HG02571 (cell line): ENCODE measurements at regions not wholly inside any gene's neighbourhood (a gene's known extent, or its start where the extent isn't known, plus 50 kb on each side); places are given as distances from the start of the nearest gene placed in this dataset.
"Not testable (repeated sequence)": the region's sequence is repeated elsewhere in the genome, so short reads cannot be mapped to it uniquely, and the experiment has no call there.

Experiments
- ATAC-seq: cut with Tn5 transposase; IDR thresholded peaks from one replicate; pipeline ENCODE4 v1.9.1; 2021; ENCODE audit warnings: mild to moderate bottlenecking, moderate library complexity; ENCODE audit not compliant: unreplicated experiment

DNA sequence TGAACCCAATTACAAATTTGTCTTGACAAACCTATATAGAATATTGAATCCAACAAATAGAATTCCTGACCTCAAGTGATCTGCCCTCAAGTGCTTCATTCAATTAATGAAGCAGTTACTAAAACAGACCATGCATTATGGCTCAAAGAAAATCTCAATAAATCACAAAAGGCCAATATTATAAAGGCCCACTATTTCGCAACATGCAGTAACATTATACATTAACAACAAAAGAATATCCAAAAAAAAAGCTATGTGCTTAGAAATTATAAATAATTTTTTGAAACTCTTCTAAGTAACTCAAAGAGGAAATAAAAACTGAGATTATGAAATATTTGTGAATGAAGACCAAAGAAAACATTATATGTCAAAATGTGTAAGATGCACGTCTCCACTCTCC is 177.7 kb downstream of the ZNF674 start:
- no peak for ATAC-seq

- no peak for ATAC-seq
Measured at GRCh38 chrX:46366381-46367207, 178.6 kb downstream of the ZNF674 start.

DNA sequence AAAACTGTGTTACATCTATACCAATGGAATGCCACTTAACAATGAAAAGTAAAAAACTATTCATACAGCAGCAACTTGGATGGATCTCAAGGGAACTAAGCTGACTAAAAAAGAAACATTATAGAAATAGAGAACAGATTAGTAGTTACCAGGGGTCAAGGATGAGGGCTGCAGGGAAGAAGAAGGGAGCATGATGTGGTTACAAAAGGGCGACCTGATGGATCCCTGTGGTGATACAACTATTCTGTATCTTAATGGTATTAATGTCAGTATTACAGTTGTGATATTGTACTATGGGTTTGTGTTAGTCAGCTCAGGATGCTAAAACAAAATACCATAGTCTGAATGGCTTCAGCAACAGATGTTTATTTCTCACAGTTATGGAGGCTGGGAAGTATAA is 190.7 kb downstream of the ZNF674 start:
- no peak for ATAC-seq

GRCh38 chrX:46341767-46342322 is 203.4 kb downstream of the ZNF674 start:
- ATAC-seq, result no peak

- ATAC-seq, result no peak
Measured at GRCh38 chrX:46340696-46341095, 204.5 kb downstream of the ZNF674 start.

DNA sequence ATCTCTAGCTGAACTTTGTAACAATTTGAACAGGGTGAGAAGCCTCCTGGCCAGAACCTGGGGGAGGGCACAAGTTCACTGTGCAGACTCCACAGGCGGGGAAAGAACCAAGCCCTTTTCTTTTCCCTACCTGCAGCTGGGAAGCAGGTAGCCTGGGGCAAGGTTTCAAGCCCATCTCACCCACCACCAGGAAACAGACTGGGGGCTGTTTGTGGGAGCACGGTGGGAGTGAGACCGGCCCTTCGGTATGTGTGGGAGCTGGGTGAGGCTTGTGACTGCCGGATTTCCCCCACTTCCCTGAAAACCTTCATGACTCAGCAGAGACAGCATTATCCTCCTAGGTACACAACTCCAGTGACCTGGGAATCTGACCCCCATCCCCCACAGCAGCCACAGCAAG is 211.7 kb downstream of the ZNF674 start:
- no peak for ATAC-seq

DNA sequence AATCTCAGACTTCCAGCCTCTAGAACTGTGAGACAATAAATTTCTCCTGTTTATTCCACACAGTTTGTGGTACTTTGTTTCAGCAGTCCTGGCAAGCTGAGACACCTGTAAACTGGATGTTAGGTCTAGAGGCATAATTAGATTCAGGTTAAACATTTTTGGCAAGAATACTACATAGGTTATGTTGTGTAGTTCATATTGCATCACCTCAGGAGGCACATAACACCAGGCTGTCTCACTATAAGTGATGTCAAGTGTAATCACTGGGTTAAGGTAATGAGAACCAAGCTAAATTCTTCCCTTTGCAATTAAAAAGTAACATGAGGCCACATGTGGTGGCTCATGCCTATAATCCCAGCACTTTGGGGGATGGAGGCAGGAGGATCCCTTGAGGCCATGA is 214.2 kb downstream of the ZNF674 start:
- no peak for ATAC-seq

DNA sequence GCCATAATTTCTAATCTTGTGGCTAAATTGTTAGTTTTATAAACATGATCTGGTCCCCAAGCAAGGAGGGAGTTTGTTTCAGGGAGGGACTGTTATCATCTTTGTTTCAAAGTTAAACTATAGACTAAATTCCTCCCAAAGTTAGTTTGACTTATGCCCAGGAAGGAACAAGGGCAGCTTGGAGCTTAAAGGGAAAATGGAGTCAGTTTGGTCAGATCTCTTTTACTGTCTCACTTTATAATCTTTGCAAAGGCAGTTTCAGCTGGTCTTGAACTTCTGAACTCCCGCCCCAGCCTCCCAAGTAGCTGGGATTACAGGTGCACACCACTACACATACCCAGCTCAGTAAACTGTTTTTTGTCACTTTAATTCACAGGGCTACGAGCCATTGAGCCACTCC is 214.7 kb downstream of the ZNF674 start:
- no peak for ATAC-seq

GRCh38 chrX:46328133-46328532 is 217.1 kb downstream of the ZNF674 start:
- no peak for ATAC-seq

GRCh38 chrX:46327566-46328115 is 217.6 kb downstream of the ZNF674 start:
- ATAC-seq, result no peak

DNA sequence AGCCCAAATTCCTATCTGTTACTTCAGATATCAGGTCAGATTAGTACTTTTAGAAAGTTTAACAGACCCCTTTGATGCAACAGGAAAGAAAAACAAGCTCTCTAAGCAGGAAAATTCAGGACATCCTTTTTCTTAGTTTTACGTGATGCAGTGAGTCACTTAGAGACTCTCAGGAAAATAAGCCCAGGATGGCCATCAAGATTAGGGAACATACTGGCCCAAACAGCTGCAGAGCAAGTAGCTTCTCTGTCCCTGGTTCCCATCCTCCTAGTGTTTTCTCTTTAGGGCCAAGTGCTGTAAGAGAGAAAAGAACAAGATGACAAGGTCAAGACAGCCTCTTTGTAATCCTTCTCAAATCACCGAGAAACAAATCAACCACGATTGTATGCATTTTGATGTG is 219.1 kb downstream of the ZNF674 start:
- no peak for ATAC-seq

DNA sequence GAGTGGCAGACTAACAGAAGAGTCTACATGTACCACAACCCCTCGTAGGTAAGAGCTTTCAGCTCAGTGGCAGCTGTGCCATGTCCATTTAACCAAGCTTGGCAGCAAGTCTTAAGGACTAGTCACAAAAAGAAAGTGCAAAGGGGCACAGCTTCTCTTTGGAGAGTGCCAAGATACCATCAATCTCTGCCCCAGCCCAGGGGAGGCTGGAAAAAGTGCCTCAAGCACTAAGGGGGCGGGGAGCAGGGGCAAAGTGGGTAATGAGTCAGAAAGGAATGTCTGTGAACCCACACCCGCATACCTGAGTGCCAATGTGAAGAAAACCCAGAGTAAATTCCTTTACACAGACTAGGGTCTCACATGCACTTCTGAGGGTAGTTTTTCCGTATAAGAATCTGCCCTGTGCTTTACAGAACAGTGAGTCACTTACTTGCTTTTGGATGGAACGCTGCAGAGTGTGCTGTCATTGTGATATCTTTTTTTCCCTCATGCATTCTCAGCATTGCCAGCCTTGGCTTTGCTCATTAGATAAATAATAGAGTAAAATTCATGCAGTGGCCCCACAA is 219.8 kb downstream of the ZNF674 start:
- ATAC-seq, result no peak

GRCh38 chrX:46324166-46324565 is 221.1 kb downstream of the ZNF674 start:
- ATAC-seq, result no peak

DNA sequence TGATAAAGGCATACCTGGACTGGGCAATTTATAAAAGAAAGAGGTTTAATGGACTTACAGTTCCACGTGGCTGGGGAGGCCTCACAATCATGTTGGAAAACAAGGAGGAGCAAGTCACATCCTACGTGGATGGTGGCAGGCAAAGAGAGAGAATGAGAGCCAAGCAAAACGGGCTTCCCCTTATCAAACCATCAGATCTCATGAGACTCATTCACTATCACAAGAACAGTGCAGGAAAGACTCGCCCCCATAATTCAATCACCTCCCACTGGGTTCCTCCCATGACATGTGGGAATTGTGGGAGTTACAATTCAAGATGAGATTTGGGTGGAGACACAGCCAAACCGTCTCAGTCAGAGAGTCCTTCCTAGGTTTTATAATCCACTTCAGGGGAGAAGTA is 222.3 kb downstream of the ZNF674 start:
- not testable (repeated sequence) for ATAC-seq

GRCh38 chrX:46321676-46322075 is 223.5 kb downstream of the ZNF674 start:
- ATAC-seq, result no peak

- no peak for ATAC-seq
Measured at GRCh38 chrX:46319750-46320149, 225.5 kb downstream of the ZNF674 start.

DNA sequence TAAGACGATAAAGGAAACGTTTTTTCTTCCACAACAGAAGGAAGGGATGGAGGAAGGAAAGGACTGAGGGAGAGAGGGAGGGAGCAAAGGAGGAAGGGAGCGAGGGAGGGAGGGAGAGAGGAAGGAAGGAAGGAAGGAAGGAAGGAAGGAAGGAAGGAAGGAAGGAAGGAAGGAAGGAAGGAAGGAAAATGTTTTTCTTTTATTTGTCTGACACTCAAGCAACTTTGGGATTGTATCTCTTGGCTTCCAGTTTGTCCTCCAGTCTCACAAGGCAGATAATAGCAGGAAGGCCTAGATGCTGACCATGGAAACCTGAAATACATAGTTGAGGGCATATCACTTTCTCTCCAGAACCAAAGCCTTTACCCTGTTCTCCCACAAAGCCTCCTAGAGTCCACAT is 226.7 kb downstream of the ZNF674 start:
- ATAC-seq, result no peak

DNA sequence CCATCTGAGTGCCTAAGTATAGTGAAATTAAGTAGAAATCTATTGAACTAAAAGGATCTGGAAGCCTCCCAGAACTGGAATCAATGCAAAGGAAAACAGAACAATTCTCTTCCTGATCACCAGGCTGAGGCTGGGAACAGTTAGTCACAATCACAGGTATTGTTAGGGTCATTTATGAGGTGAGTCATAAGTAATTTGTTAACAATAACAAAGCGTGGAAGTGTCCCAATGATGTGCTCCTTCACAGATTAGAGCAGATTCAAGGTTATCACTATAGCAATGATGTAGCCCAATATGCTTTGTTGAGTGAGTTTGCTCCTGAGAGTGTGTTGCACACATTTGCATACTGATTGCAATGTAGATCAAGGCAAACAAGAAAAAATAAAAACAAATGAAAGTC is 228.1 kb downstream of the ZNF674 start:
- ATAC-seq, result no peak

GRCh38 chrX:46311581-46312120 is 233.6 kb downstream of the ZNF674 start:
- ATAC-seq, result no peak

- ATAC-seq, result no peak
Measured at GRCh38 chrX:46310815-46311497, 234.3 kb downstream of the ZNF674 start.

DNA sequence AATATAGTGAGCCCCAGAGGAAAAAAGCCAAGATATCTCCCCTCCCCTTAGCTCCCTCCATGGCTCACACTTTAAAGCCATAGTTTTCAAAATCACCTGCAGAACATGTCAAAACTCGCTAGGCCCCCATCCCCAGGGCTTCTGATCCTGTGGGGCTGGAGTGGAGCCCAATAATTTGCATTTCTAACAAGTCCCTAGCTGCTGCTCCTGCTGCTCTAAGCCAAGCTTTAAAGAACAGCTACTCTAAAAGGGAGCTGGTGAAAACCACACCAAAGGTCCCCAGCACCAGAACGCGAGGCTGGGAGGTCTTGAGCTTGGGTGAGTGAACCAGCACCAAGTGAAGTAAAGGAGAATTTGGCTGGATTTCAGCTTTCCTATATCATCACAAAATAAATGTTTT is 237.1 kb downstream of the ZNF674 start:
- no peak for ATAC-seq
